Middle frontal gyrus (tissue), 1 donor: ENCODE measurements at regions not wholly inside any gene's neighbourhood (a gene's known extent, or its start where the extent isn't known, plus 50 kb on each side); places are given as distances from the start of the nearest gene placed in this dataset.
"Not testable (repeated sequence)": the region's sequence is repeated elsewhere in the genome, so short reads cannot be mapped to it uniquely, and the experiment has no call there.

Experiments used
- DNase-seq: peaks from one replicate; pipeline ENCODE4 v3.0.0-alpha.2; 2015; ENCODE audit warnings: low spot score; ENCODE audit errors: extremely low spot score

DNA sequence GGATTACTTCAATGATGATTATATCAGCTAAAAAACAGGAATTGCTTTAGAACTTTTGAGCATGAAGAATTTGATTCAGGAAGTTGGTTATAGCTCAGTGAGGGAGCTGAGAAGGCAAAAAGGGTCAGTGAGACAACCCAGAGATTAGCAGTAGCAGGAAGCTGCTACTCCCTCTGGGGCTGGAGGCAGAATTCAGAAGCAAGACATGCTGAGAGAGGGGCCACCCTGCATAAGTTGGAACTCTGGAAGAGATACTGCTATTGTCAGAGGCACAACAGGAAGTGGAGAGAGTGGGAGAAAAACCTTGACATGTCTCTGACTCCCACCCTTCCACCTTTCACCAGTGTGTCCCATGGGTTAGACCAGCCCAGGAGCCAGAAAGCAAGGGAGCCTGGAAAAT lies 488.7 kb downstream of the ADRA2A start:
- DNase-seq: no peak

DNA sequence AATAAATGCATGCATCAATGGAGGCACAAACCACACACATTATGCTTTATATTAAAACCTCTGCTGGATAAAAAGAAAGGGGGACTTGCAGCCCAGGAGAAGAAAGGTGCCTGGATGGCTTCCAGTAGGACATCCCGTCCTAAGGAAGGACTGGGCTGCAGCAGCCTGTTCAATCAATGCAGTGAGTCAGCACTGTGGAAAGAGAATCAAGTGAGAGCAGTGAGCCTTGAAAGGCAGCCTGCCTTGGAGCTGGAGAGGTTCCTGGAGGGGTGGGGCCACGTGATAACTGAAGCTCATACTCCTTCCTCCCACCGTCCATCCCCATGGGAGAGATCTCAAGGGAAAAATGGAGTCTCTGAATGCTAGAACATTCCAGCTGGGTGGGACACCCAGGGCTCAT lies 501.2 kb downstream of the ADRA2A start:
- no peak for DNase-seq

DNA sequence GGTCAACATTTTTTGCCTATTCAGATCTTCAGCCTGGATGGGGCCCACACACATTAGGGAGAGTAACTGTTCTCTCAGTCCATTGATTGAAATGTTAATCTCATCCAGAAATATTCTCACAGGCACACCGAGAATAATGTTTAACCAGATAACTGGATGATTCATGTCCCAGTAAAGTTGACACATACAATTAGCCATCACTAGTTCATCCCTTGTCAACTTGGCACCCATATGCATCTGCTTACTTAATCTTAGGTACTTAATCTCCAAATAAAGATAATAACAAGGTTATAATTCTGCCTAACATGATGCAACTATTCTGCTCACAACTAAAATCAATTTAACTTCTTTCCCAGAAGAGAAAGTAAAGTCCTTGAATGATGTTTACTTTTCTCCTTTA lies 502.6 kb downstream of the ADRA2A start:
- no peak for DNase-seq

DNA sequence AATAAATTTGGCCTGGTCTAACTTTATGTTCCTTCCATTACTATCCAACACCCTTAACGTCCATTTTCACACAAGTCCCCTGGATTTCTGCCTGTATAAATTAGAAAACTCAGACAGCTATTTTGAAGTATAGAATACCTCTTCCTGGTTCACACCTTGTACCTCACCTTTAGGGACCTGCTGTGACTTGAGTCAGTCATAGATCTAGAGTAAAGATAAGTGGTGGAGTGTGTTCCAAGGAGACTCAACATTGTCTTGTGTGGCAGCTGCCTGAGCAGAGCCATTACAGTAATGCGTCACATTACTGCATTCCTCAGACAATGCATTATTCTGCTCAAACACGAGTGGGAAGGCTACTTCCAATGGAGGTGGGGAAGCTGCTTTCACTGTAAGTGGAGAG lies 513.9 kb downstream of the ADRA2A start:
- no peak for DNase-seq

DNA sequence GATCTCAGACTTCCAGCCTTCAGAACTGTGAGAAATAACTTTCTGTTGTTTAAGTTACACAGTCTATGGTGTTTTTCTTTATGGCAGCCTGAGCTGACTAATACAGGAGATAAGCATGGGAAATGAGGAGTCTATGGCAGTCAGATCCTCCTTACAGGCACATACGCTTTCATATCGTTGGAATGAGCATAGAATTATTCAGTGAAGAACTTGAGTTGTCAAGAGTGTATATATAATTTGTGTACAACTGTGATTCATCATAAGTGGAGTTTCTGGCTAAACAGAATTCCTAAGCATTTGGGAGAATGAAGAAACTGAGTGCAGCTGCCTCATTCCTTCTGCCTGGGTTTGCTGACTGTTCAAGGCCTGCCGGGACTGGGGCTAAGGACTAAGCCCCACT lies 516.7 kb downstream of the ADRA2A start:
- DNase-seq: no peak

DNA sequence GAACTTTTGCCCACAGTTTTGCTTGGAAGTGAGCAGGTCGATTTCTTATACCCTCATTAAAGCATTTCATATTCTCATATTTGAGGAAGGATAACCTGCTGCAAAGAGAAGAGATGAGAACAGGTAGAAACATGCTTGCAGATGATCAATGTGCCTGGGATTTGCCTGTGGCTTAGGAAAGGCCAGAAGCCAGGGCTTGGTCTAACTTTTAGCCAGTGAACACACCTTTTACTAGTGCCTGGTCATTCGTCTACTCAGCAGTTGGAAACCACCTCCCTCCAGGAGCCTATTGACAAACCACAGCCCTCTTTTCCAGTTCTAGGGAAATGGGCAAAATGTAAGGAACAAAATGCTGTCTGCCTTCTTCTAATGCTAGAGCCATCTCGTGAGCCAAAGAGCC lies 518.3 kb downstream of the ADRA2A start:
- no peak for DNase-seq

DNA sequence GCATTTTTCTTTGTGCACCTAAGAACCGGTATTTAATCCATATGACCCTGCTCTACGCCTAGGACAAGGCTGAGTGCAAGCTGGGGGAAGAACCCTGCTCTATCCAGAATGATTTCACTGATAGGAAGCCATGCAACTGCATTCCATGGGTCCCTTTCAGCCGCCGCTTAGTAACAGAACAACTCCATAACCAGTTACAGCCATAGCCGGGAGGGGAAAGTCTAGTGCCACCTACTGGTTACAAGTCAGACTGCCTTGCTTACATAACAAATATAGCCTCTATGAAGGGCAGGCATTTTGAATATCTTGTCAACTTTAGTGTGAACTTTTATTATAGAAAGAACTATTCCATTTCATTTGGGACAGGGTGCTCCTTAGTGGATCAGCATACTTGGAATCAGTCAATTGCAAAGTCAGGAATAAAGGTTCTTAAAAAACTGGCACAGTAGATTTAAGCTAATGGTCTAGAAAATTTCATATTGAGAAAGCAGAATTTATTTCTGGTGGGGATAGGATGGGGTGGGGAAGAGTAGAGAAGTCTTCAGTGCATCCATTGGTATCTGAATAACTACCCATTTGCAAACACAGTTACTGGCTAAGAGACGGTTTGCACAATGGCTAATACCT lies 521.7 kb downstream of the ADRA2A start:
- peak; percentile 14 for DNase-seq

DNA sequence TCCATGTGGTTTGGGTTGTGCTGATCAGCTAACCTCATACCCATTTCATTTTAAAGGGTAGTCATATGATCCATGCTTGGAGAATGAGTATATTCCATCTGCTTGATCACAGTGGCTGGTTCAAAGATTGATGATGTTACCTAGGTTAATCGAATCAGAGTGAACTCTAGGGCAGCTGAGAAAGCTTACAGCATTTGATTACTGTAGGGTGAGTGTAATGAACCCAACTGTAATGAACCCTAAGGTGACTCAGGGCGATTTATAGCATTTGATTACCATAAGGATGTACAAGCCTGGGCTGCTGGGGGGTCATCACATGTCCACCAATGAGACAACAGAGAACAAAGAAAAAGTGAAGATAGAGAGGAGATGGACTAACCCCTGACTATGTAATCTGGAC lies 523.1 kb downstream of the ADRA2A start:
- DNase-seq: no peak

DNA sequence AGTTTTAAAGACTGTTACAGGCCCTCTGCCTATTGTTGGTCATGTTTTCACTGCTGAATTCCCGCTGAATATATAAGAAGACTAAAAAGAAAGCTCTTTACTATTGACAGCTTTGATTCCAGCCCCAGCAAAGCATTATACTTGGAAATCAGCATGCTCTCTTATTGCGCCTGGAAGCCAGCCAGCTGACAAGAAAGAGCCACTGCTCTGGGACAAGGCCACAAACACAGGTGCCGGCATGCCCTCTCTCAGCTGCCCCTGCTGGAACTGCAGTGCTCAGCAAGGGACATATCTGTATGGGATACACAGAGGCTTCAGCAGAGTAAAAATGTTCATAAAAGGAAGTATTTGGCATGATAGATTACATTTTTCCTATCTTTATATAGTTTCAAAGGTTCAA lies 523.9 kb downstream of the ADRA2A start:
- DNase-seq: no peak

DNA sequence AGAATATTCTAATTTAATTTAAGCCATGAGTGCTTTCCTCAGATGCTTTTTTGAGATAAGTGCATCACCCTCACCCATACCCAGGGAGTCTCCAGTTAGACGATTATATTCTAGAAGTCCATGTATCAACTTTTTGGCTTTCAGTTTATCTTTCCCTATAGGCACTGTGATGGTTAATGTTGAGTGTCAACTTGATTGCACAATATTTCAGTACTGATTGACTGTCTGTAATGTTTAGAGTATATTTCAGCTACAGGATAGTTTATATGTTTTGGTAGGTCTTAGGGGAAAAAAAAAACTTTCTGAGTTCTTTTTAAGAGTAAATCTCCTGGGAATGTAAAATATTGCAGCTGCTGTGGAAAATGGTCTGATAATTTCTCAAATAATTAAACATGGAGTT lies 535.4 kb downstream of the ADRA2A start:
- DNase-seq: no peak

DNA sequence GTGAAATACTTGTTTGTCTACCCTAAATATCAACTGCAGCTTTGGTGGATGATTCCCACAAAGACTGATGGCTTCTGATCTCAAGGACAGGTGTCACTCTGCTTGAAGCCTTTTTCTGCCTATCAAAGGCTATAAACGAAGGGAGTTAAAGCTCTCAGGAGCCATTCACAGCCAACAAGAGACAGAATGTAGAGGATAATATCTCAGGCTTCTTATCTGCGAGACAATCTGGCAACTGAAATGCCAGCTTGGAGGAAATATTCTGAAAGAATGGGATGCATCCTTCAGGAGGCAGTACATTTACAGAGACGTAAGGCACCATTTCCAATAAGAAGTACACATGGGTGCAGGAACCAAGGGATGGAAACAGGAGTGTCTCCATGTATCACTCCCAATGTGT lies 549.4 kb downstream of the GPAM start:
- DNase-seq: no peak

DNA sequence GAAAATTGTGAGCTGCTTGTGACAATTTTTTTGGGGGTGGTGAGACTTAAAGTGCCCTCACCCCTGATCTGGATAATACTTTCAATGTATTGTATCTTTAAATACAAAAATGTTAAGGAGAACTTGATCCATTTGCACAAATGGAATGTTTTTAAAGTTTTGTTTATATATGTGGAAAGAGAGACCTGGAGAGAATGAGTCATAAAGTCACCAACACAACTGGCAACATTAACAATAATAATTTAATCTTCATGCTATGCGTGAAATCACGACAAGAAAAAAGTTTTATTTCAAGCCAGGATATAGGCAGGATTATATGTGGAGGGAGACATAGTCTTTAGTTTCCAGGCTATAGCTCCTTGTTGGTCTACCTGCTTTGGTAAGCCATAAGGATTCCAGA lies 537.5 kb downstream of the GPAM start:
- no peak for DNase-seq

DNA sequence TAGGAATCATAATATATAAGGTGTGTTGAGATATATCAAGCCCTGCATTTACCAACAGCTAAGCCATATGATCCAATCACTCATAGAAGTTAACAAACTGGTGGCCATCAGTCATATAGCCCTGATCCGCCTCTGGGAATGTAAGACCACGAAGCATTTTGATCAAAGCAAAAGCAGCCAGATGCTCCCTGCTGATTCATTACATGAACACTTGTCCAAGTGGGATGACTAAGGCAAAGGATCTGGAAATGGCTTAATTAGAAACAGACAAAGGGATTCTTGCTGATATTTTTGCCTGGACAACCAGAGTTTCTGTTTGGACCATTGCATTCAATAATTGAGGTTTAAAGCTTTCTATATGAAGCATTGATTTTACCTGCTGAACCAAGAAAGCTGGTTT lies 535.5 kb downstream of the GPAM start:
- DNase-seq: no peak

DNA sequence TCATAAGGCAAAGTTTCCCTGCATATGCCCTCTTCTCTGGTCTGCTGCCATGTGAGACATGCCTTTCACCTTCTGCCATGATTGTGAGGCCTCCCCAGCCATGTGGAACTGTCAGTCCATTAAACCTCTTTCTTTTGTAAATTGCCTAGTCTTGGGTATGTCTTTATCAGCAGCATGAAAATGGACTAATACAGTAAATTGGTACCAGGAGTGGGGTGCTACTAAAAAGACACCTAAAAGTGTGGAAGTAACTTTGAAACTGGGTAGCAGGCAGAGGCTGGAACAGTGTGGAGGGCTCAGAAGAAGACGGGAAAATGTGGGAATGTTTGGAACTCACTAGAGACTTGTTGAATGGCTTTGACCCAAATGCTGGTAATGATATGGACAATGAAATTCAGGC lies 534.5 kb downstream of the GPAM start:
- not testable (repeated sequence) for DNase-seq

DNA sequence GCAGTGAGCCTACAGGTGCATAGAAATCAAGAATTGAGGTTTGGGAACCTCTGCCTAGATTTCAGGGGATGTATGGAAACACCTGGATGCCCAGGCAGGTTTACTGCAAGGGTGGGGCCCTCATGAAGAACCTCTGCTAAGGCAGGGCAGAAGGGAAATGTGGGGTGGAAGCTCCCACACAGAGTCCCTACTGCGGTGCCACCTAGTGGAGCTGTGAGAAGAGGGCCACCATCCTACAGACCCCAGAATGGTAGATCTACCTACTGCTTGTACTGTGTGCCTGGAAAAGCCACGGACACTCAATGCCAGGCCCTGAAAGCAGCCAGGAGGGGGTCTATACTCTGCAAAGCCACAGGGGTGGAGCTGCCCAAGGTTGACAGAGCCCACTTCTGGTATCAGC lies 533.5 kb downstream of the GPAM start:
- DNase-seq: no peak

DNA sequence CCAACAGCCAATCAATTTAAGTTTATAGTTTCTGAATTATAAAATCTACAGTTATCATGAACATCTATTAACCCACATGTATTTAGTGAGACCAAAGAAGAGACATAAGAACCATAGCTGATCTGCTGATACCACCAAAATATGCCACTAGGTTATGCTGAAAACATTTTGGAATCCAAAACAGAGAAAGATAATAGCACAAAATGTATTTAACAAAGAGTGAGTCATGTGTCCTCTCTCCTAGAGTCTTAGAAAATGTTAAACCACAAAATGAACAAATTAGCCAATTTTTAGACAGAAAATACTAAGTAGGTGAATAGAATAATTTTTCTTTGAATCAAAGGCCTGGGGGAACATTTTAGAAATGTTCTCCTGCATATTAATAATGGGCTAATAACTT lies 527.5 kb downstream of the GPAM start:
- no peak for DNase-seq

DNA sequence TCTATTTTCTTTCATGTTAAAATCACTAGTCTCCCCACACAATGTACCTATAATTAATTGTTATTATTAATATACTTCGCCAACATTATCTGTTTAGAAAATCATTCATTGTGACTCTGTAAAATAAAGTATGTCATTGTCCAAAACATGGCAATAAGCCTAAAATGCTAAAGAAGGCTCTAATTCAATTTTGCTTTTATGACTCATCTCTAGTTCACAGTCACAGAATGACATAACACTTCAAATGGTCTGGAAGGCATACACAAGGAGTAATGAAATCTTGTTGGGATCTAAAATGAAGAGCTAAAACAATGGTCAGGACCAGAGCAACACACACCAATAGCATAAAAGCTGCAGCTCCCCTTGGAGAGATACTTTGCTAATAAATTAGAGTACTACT lies 505.8 kb downstream of the GPAM start:
- no peak for DNase-seq

DNA sequence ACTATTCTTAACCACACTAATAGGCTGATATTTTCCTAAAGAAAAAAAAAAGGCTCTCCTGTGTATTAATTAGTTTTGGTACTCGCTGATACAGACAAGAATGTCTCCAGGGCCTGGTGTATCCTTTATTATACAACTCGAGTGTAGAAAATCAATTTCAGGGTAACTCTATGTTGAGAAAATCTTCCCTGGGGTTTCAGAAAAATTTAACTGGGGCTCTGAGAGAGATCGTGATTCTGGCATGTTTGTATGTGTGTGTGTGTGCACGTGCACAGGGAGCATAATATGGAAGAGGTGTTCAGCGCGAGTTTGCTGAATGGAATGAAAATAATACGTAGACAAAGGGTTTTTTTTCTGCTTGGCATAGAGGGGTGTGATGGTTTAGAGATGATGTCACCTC lies 496.8 kb downstream of the GPAM start:
- DNase-seq: no peak

DNA sequence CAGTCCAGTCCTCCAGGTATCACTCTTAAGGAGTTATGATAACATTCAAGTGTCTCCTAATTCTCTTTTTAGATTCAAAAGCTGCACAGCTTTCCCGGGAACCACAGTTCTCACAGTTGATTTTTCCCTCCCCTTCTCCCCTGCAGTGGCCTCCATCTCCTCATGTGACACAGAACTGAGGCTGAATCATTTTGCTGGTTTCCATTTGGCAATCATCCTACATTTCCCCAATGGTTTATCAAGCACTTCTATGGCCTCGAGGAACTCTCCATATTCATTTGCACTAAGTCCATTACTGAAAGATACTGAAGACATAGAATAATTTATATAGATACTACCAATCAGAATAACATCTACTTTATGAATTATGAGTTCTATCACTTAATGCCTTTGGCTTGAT lies 484.9 kb downstream of the GPAM start:
- DNase-seq: no peak

DNA sequence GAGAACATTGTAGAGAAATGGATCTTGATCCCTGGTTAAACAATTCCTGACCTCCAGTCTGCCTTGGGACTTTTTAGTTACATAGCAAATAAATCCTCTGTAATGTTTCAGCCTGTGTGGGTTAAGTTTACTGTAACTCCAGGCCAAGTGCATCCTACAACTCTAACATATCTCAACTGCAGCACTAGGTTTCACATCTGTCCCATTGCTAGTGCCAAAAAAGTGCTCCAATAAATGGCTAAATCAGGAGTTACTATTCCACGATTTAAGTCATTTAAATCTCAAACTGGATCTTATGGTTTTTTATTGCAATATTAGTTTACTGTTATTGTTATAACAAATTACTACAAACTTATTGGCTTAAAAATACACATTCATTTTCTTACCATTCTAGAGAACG lies 479.6 kb downstream of the GPAM start:
- no peak for DNase-seq

DNA sequence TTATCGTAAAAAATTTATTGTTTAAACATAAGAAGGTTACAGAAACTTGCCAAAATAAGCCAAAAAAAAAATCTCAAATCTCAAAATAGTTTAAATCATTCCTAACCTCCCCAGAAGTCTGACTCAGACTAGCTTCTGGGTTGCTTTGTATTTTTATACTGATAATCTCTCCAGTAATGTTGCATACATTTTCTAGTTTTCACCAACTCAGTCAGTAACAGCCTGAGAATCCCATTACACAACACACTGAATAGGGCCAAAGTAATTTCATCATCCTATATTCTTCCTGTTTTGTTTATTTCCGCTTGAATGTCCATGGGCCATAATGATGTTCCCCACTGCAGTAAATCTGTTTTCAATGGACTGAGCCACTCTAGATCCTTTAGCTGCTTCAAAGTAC lies 478.5 kb downstream of the GPAM start:
- DNase-seq: no peak

DNA sequence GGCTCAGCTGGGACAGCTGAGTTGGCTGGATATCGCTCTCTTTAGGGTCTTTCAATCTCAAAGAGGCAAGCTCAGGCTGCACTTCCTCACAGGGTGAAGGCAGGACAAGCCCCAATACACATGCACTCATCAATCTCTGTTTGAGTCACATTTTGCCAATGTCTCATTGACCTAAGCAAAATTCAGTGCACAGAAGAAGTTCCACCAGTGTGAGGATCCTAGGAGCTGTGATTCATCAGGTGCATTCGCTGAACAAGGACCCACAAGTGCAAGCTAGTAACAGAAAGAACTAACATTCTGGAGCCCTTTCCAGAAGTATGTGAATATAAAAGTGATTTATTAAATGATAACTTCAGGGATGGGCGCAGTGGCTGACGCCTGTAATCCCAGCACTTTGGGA lies 477.2 kb downstream of the GPAM start:
- DNase-seq: no peak

DNA sequence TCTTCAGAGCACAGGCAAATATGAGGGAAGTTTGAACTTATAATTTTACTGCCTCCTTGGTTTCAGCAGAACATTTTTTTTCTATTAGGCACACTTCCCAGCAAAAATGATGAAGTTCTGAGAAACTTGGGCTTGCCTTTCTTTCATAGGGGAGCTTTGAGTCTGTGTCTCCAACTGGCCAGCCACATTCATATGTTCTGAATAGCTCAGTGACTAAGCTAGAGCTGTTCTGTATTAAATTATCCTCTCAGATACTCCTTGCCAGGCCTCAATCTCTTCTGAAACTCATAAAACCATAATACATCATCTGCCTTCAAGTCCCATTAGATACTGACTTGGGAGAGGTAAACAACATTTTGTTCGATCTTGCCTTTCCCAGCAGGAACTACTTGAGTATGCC lies 476.5 kb downstream of the GPAM start:
- no peak for DNase-seq

DNA sequence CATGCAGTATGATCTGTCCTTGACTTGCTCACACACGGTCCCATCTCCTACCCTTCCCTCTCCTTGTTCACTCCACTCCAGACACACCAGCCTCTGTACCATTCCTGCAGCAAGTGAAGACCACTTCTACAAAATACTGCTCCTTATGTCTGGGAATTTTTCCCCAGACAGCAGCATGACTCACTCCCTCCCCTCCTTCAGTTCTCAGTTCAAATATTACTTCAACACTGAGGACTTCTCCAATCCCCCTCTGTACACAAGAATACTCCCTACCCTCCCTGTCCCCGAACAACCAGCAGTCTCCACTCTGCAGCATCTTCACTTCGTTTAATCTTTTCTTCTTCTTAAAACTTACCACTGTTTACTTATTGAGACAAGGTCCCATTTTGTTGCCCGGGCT lies 474.0 kb downstream of the GPAM start:
- DNase-seq: no peak
